Transverse colon (tissue), 4 donors: ENCODE measurements at regions not wholly inside any gene's neighbourhood (a gene's known extent, or its start where the extent isn't known, plus 50 kb on each side); places are given as distances from the start of the nearest gene placed in this dataset.

Experiments
- EP300 ChIP-seq: sonication (generic); formaldehyde crosslinking; IDR thresholded peaks from one replicate; pipeline ENCODE4 v1.6.1; 2017; ENCODE audit warnings: antibody characterized with exemption, low read depth
- POLR2A ChIP-seq: fragments of 450-650 bp; IDR thresholded peaks from one replicate; pipeline ENCODE4 v1.6.1; 2016; ENCODE audit warnings: antibody characterized with exemption, mild to moderate bottlenecking, moderate library complexity
- POLR2AphosphoS5 ChIP-seq, 3 donors: sonication (generic); formaldehyde crosslinking; IDR thresholded peaks; one replicate each; pipeline ENCODE4 v1.6.1; 2016; ENCODE audit warnings: antibody characterized with exemption in 3 of 3
- TF ChIP-seq, protein P1 (sequence below), 5 experiments: fragments of 200-600 bp in 3 of 5; fragments of 450-650 bp in 2 of 5; sonication (generic) in 3 of 5; IDR thresholded peaks; 1 replicate in 2 of 5; 2 replicates in 3 of 5; pipeline ENCODE4 v1.5.1; 2016 to 2017; ENCODE audit warnings: antibody characterized with exemption in 5 of 5, inconsistent platforms in 3 of 5, mild to moderate bottlenecking in 2 of 5, moderate library complexity in 1 of 5

DNA sequence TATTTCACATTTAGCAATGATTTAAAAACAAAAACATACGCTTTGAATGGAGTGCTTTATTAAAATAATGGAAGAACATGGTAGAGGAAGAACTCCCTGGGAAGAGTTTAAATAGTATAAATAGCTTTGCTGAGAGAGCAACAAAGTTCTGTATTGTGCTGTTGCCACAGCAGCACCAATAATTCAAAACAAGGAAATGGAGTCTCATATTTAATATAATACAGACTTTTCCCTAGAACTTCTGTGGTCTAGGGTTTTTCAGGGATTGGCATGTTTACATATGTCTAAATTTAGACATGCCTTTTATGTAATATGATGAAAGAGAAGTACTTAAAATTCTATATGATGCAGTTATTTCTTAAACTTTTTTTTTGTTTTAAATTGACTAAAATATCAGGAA, 217.2 kb upstream of the HDAC9 start:
- TF ChIP-seq, protein P1, sequence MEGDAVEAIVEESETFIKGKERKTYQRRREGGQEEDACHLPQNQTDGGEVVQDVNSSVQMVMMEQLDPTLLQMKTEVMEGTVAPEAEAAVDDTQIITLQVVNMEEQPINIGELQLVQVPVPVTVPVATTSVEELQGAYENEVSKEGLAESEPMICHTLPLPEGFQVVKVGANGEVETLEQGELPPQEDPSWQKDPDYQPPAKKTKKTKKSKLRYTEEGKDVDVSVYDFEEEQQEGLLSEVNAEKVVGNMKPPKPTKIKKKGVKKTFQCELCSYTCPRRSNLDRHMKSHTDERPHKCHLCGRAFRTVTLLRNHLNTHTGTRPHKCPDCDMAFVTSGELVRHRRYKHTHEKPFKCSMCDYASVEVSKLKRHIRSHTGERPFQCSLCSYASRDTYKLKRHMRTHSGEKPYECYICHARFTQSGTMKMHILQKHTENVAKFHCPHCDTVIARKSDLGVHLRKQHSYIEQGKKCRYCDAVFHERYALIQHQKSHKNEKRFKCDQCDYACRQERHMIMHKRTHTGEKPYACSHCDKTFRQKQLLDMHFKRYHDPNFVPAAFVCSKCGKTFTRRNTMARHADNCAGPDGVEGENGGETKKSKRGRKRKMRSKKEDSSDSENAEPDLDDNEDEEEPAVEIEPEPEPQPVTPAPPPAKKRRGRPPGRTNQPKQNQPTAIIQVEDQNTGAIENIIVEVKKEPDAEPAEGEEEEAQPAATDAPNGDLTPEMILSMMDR (IDR thresholded peaks at IDR 0.05), result no peak
- TF ChIP-seq POLR2AphosphoS5 (IDR thresholded peaks at IDR 0.05), result no peak
- no peak for TF ChIP-seq POLR2A
- no peak for TF ChIP-seq EP300
